DND-41 (cell line): ENCODE measurements at regions not wholly inside any gene's neighbourhood (a gene's known extent, or its start where the extent isn't known, plus 50 kb on each side); places are given as distances from the start of the nearest gene placed in this dataset.

Experiments
- ATAC-seq: fragments of 200-7000 bp; cut with Tn5 transposase; 3 replicates; pipeline ENCODE4 v1.9.1; 2021; ENCODE audit warnings: low read depth; ENCODE audit not compliant: insufficient read depth
- DNase-seq: peaks from one replicate; pipeline ENCODE4 v3.0.0-alpha.2; 2020
- H2AFZ ChIP-seq: 2 replicates; pipeline ENCODE4 v1.6.0; 2012; ENCODE audit warnings: low read depth, low read length
- H3K27ac ChIP-seq: 2 replicates; pipeline ENCODE4 v1.5.1; 2012; ENCODE audit warnings: low read length, inconsistent platforms
- H3K27me3 ChIP-seq: fragments of 200-600 bp; sonication (generic); 2 replicates; pipeline ENCODE4 v1.6.0; 2012; ENCODE audit warnings: low read length, mild to moderate bottlenecking, inconsistent platforms; ENCODE audit not compliant: insufficient read depth, poor library complexity
- H3K36me3 ChIP-seq: 2 replicates; pipeline ENCODE4 v1.5.1; 2012; ENCODE audit warnings: low read length, inconsistent platforms; ENCODE audit not compliant: insufficient read depth
- H3K4me1 ChIP-seq: 2 replicates; pipeline ENCODE4 v1.5.1; 2012; ENCODE audit warnings: mild to moderate bottlenecking, low read length; ENCODE audit not compliant: insufficient read depth
- H3K4me2 ChIP-seq: 2 replicates; pipeline ENCODE4 v1.6.0; 2012; ENCODE audit warnings: mild to moderate bottlenecking, moderate library complexity, low read length, inconsistent platforms; ENCODE audit not compliant: insufficient read depth
- H3K4me3 ChIP-seq, 2 experiments: fragments of 200-600 bp in 1 of 2; shearing (Covaris generic) in 1 of 2; 2 replicates each; pipeline ENCODE4 v1.5.1; 2012 to 2016; ENCODE audit warnings: inconsistent platforms in 2 of 2, low read length in 2 of 2, mild to moderate bottlenecking in 2 of 2, low read depth in 1 of 2, moderate library complexity in 1 of 2
- H3K79me2 ChIP-seq: 2 replicates; pipeline ENCODE4 v1.6.0; 2012; ENCODE audit warnings: low read length, inconsistent platforms; ENCODE audit not compliant: insufficient read depth
- H3K9ac ChIP-seq: 2 replicates; pipeline ENCODE4 v1.6.0; 2012; ENCODE audit warnings: low read depth, mild to moderate bottlenecking, inconsistent platforms, low read length, moderate library complexity
- H3K9me3 ChIP-seq: 2 replicates; pipeline ENCODE4 v1.5.1; 2012; ENCODE audit warnings: low read length, moderate library complexity, mild to moderate bottlenecking, inconsistent platforms; ENCODE audit not compliant: insufficient read depth, severe bottlenecking
- H4K20me1 ChIP-seq: 2 replicates; pipeline ENCODE4 v1.6.0; 2012; ENCODE audit warnings: low read length; ENCODE audit not compliant: insufficient read depth
- CTCF ChIP-seq: IDR thresholded peaks from 2 replicates; pipeline ENCODE4 v1.5.1; 2012; ENCODE audit warnings: borderline replicate concordance, low read length, moderate library complexity, mild to moderate bottlenecking; ENCODE audit not compliant: poor library complexity, severe bottlenecking; ENCODE audit errors: extremely low read depth
- EZH2 ChIP-seq: IDR thresholded peaks from 3 replicates; pipeline ENCODE4 v1.6.1; 2012; ENCODE audit warnings: borderline replicate concordance, low read depth, mild to moderate bottlenecking, moderate library complexity, low read length, inconsistent platforms; ENCODE audit not compliant: severe bottlenecking

- Histone ChIP-seq H3K4me3 (no peak overlapping the region), H3K27ac (no peak overlapping the region), H2AFZ (no peak overlapping the region), H3K79me2 (no peaks in the 10 kb centered on the region), H3K36me3 (no peaks in the 10 kb centered on the region), H3K9me3 (no peaks in the 10 kb centered on the region), H3K9ac (no peak overlapping the region), H4K20me1 (no peaks in the 10 kb centered on the region), H3K4me1 (no peaks in the 10 kb centered on the region), H3K4me2 (no peak overlapping the region), H3K27me3 (peaks cover 16% of the 10 kb centered on the region)
- DNase-seq = no peak
- TF ChIP-seq EZH2 (no peak), CTCF (no peak)
- ATAC-seq = no peak
These were observed 394.6 kb downstream of the MED13L start for GRCh38 chr12:115882936-115883335.

DNA sequence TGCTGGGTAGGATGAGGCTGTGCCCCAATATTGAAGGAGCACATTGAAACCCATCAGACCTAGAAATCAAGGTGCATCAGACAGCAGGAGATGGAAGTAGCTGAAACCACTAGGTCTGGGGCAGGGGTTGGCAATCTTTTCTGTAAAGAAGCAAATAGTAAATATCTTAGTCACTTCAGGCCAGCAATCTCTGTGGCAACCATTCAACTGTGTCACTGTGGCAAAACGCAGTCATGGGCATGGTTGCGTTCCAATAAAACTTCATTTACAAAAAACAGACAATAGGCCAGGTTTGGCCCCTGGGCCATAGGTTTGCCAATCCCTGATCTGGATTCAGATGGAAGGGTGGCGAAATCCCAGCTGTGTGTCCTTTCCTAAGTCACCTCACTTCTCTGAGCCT, 397.3 kb downstream of the MED13L start:
- Histone ChIP-seq H4K20me1 (no peaks in the 10 kb centered on the region), H3K4me3 (no peak overlapping the region), H2AFZ (no peak overlapping the region), H3K4me1 (no peaks in the 10 kb centered on the region), H3K9ac (no peak overlapping the region), H3K4me2 (no peak overlapping the region), H3K79me2 (no peaks in the 10 kb centered on the region), H3K27me3 (peaks cover 8% of the 10 kb centered on the region), H3K9me3 (no peaks in the 10 kb centered on the region), H3K36me3 (no peaks in the 10 kb centered on the region), H3K27ac (no peak overlapping the region)
- TF ChIP-seq CTCF (no peak), EZH2 (no peak)
- no peak for DNase-seq
- no peak for ATAC-seq

- Histone ChIP-seq H3K4me2 (no peak overlapping the region), H3K9me3 (no peaks in the 10 kb centered on the region)
These were observed 398.1 kb downstream of the MED13L start for GRCh38 chr12:115879354-115879753.

More at GRCh38 chr12:115879354-115879753, 398.1 kb downstream of the MED13L start:
- H4K20me1 ChIP-seq = no peaks in the 10 kb centered on the region
- no peaks in the 10 kb centered on the region for H3K36me3 ChIP-seq
- no peak overlapping the region for H2AFZ ChIP-seq
- DNase-seq (no peak), ATAC-seq (no peak)
- H3K27me3 ChIP-seq = peaks cover 11% of the 10 kb centered on the region
- no peak overlapping the region for H3K4me3 ChIP-seq
- no peak overlapping the region for H3K27ac ChIP-seq
- no peaks in the 10 kb centered on the region for H3K4me1 ChIP-seq
- TF ChIP-seq EZH2 (no peak), CTCF (no peak)
- H3K79me2 ChIP-seq = no peaks in the 10 kb centered on the region
- no peak overlapping the region for H3K9ac ChIP-seq
